T-cell (primary cell): ENCODE measurements at regions not wholly inside any gene's neighbourhood (a gene's known extent, or its start where the extent isn't known, plus 50 kb on each side); places are given as distances from the start of the nearest gene placed in this dataset.
A peak's percentile ranks its signal among the peaks of the same experiment; 100 is the strongest.

Experiments
- ATAC-seq, 4 experiments: fragments of 200-7000 bp in 3 of 4; fragments of 150-1000 bp in 1 of 4; cut with Tn5 transposase; replicated peaks in 1 of 4; 1 replicate in 3 of 4; 2 replicates in 1 of 4; pipeline ENCODE4 v1.10.0; 2021; ENCODE audit warnings: moderate library complexity in 3 of 4, mild to moderate bottlenecking in 2 of 4, moderate number of reproducible peaks in 1 of 4
- CTCF ChIA-PET, 2 donors: fragments of 300-600 bp; sonication (Branson Sonifier 250); formaldehyde crosslinking; loops; one replicate each; lab custom pipeline; 2022; ENCODE audit warnings: antibody characterized with exemption in 2 of 2; lab: Charles Lee
- POLR2A ChIA-PET, 2 donors: fragments of 300-600 bp; sonication (Branson Sonifier 250); formaldehyde crosslinking; loops; one replicate each; lab custom pipeline; 2022; ENCODE audit warnings: antibody characterized with exemption in 2 of 2; lab: Charles Lee
- DNase-seq, 35 experiments: peaks; one replicate each; pipeline versions ENCODE4 v3.0.0 to v3.0.0-alpha.2; 2013 to 2023
- H3K27ac ChIP-seq: one replicate; pipeline ENCODE4 v1.5.1; 2013; ENCODE audit warnings: low read length
- H3K27me3 ChIP-seq, 2 experiments: replicated peaks in 1 of 2; 1 replicate in 1 of 2; 2 replicates in 1 of 2; pipeline versions ENCODE4 v1.6.1 to v1.7.0; 2013; ENCODE audit warnings: low read length in 1 of 2, mixed read lengths in 1 of 2; ENCODE audit not compliant: control insufficient read depth in 2 of 2, insufficient read depth in 2 of 2; ENCODE audit errors: extremely low read depth in 1 of 2
- H3K36me3 ChIP-seq, 2 donors: 1 replicate in 1 of 2; 2 replicates in 1 of 2; pipeline versions ENCODE4 v1.6.1 to v1.7.0; 2013; ENCODE audit warnings: low read length in 1 of 2; ENCODE audit not compliant: control insufficient read depth in 2 of 2, insufficient read depth in 1 of 2; ENCODE audit errors: extremely low read depth in 1 of 2
- H3K4me1 ChIP-seq, 2 experiments: 1 replicate in 1 of 2; 2 replicates in 1 of 2; pipeline versions ENCODE4 v1.6.1 to v1.7.0; 2013; ENCODE audit warnings: low read length in 2 of 2, mixed read lengths in 1 of 2; ENCODE audit not compliant: insufficient read depth in 2 of 2, control insufficient read depth in 1 of 2; ENCODE audit errors: extremely low read depth in 1 of 2
- H3K4me3 ChIP-seq, 2 donors: 1 replicate in 1 of 2; 2 replicates in 1 of 2; pipeline versions ENCODE4 v1.5.1 to v1.7.0; 2013; ENCODE audit warnings: mild to moderate bottlenecking in 2 of 2, low read length in 1 of 2, moderate library complexity in 1 of 2; ENCODE audit not compliant: control insufficient read depth in 1 of 2; ENCODE audit errors: extremely low read depth in 1 of 2
- H3K9me3 ChIP-seq: 2 replicates; pipeline ENCODE4 v1.7.0; 2013
- H3K27ac Mint-ChIP-seq, 2 donors: one replicate each; pipeline ENCODE4 v1.8.0; 2020 to 2021; ENCODE audit warnings: mild to moderate bottlenecking in 2 of 2, mixed read lengths in 2 of 2
- H3K27me3 Mint-ChIP-seq, 2 donors: one replicate each; pipeline ENCODE4 v1.8.0; 2021 to 2022; ENCODE audit warnings: mixed read lengths in 2 of 2
- H3K36me3 Mint-ChIP-seq: one replicate; pipeline ENCODE4 v1.8.0; 2021; ENCODE audit warnings: mixed read lengths
- H3K4me1 Mint-ChIP-seq, 3 donors: one replicate each; pipeline ENCODE4 v1.8.0; 2020 to 2022; ENCODE audit warnings: mixed read lengths in 3 of 3, mild to moderate bottlenecking in 1 of 3
- H3K4me3 Mint-ChIP-seq, 3 donors: one replicate each; pipeline ENCODE4 v1.8.0; 2020 to 2022; ENCODE audit warnings: mild to moderate bottlenecking in 3 of 3, mixed read lengths in 3 of 3, moderate library complexity in 3 of 3
- H3K9me3 Mint-ChIP-seq, 3 donors: one replicate each; pipeline ENCODE4 v1.8.0; 2020 to 2022; ENCODE audit warnings: mixed read lengths in 3 of 3
- WGBS: methylation state at CpG from one replicate; pipeline ENCODE4 v1.1.5; 2013; ENCODE audit warnings: missing lambda C conversion rate; ENCODE audit not compliant: insufficient coverage; 5-methylcytosine and 5-hydroxymethylcytosine counted together

- ChIA-PET CTCF (interaction anchor here in 1 of 2 donors (1.6 kb wide), 1 partner anchor 11 kb away, joined by 7 read pairs; no protein-coding TSS in a partner anchor), POLR2A (no interaction called here)
- no peaks in the 10 kb centered on the region for H3K9me3 ChIP-seq
- peaks cover 42 to 97% of the 10 kb centered on the region in 2 experiments for H3K4me1 ChIP-seq
- no peaks in the 10 kb centered on the region for H3K36me3 ChIP-seq
- WGBS: 87% methylated on average over 8 of the region's 12 CpGs
- Mint-ChIP-seq H3K9me3 (no peaks in the 10 kb centered on the region), H3K36me3 (no peaks in the 10 kb centered on the region), H3K27ac (peak overlapping the region; percentile 86 to 93), H3K27me3 (no peaks in the 10 kb centered on the region), H3K4me1 (peaks cover 72 to 75% (median 74%) of the 10 kb centered on the region in 3 donors), H3K4me3 (peak overlapping the region in 2 of 3 donors; percentile 31 to 75)
- H3K27ac ChIP-seq: peak overlapping the region; percentile 94
- H3K27me3 ChIP-seq: no peaks in the 10 kb centered on the region
- no peak for ATAC-seq
- H3K4me3 ChIP-seq: no peak overlapping the region
- DNase-seq: no peak
These were observed 103.2 kb upstream of the RUNX3 start for GRCh38 chr1:25033030-25033827.

DNA sequence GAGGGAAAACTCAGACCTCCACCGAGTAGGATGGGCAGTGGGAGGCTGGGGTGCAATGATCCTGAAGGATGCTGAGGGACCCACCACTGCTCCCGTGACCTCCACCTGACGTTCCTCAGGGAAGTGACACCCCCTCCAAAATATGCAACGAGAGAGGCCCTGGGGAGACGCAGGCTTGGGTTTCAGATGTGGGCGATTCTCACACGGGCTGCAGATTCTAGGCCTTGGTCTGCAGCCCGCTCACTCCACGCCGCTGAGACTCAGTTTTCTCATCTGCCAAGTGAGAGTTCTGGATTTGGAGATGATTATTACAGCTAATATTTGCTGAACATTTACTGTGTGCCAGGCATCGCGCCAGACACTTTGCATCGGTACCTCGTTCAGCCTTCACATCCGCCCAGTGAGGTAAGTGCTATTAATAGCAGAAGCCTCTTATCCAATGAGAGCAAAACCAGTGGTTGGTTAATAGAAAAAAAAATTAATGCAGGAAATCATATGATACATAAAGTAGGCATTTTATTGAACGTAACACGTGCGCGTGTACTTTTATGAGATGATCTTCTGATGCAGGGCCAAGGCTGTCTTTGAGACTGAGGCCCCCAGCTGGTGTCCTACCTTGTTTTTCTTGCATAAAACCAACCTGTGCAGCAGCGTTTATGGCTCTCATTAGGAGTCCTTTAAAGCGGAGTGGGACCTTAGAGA, 102.0 kb upstream of the RUNX3 start:
- ChIA-PET POLR2A (interaction anchor here in 1 of 2 donors (0.7 kb wide), 2 partner anchors 102 to 398 kb away, joined by 3 read pairs; no protein-coding TSS in a partner anchor), CTCF (interaction anchor here in 1 of 2 donors (0.7 to 1.6 kb wide), 5 partner anchors 10 to 100 kb away, joined by 3 to 7 read pairs (median 4); no protein-coding TSS in a partner anchor)
- H3K36me3 ChIP-seq: no peaks in the 10 kb centered on the region
- peaks cover 39 to 98% of the 10 kb centered on the region in 2 experiments for H3K4me1 ChIP-seq
- Mint-ChIP-seq H3K4me1 (peaks cover 74 to 78% (median 75%) of the 10 kb centered on the region in 3 donors), H3K27me3 (no peaks in the 10 kb centered on the region), H3K27ac (peak overlapping the region; percentile 86 to 93), H3K36me3 (no peaks in the 10 kb centered on the region), H3K4me3 (peak overlapping the region; percentile 1 to 75 (median 31)), H3K9me3 (no peaks in the 10 kb centered on the region)
- ATAC-seq (peak; percentile 62 to 84 (median 66)), DNase-seq (peak in 34 of 35 experiments; percentile 43 to 90 (median 65))
- WGBS: 20% methylated on average over 10 of the region's 21 CpGs
- H3K27ac ChIP-seq: peak overlapping the region; percentile 94
- no peaks in the 10 kb centered on the region for H3K9me3 ChIP-seq
- H3K27me3 ChIP-seq: no peaks in the 10 kb centered on the region
- H3K4me3 ChIP-seq: no peak overlapping the region

DNA sequence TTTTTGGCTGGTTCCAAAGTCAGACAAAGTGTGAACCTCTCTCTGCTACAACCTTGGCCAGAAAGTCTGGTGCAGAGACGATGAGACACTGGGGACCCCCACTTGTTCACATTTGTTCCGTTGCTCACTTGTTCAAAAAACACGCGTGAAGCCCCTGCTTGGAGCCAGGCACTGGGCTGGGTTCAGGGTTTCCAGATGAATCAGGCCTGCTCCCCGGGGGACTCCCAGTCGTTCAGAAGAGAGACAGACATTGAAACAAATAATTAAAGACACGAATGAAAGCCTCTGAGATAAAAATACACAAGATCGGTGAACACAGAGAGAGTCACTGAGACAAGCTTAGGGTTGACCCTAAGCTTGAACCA, 101.5 kb upstream of the RUNX3 start:
- Mint-ChIP-seq H3K9me3 (no peaks in the 10 kb centered on the region), H3K27ac (peak overlapping the region; percentile 86 to 93), H3K4me3 (peak overlapping the region in 2 of 3 donors; percentile 3 to 75), H3K27me3 (no peaks in the 10 kb centered on the region), H3K36me3 (no peaks in the 10 kb centered on the region), H3K4me1 (peaks cover 74 to 79% (median 75%) of the 10 kb centered on the region in 3 donors)
- CTCF ChIA-PET: interaction anchor here in 1 of 2 donors (0.7 to 1.6 kb wide), 4 partner anchors 9 to 99 kb away, joined by 3 to 7 read pairs (median 6); no protein-coding TSS in a partner anchor
- no peaks in the 10 kb centered on the region for H3K36me3 ChIP-seq
- POLR2A ChIA-PET: interaction anchor here in 1 of 2 donors (0.7 kb wide), 2 partner anchors 101 to 398 kb away, joined by 3 read pairs; no protein-coding TSS in a partner anchor
- WGBS: 36% methylated on average over 8 of the region's 8 CpGs
- H3K27me3 ChIP-seq: no peaks in the 10 kb centered on the region
- ATAC-seq: peak in 3 of 4 experiments; percentile 2 to 12 (median 5)
- peaks cover 39 to 98% of the 10 kb centered on the region in 2 experiments for H3K4me1 ChIP-seq
- no peaks in the 10 kb centered on the region for H3K9me3 ChIP-seq
- peak in 2 of 35 experiments; percentile 39 to 49 for DNase-seq
- no peak overlapping the region for H3K4me3 ChIP-seq
- peak overlapping the region; percentile 94 for H3K27ac ChIP-seq

DNA sequence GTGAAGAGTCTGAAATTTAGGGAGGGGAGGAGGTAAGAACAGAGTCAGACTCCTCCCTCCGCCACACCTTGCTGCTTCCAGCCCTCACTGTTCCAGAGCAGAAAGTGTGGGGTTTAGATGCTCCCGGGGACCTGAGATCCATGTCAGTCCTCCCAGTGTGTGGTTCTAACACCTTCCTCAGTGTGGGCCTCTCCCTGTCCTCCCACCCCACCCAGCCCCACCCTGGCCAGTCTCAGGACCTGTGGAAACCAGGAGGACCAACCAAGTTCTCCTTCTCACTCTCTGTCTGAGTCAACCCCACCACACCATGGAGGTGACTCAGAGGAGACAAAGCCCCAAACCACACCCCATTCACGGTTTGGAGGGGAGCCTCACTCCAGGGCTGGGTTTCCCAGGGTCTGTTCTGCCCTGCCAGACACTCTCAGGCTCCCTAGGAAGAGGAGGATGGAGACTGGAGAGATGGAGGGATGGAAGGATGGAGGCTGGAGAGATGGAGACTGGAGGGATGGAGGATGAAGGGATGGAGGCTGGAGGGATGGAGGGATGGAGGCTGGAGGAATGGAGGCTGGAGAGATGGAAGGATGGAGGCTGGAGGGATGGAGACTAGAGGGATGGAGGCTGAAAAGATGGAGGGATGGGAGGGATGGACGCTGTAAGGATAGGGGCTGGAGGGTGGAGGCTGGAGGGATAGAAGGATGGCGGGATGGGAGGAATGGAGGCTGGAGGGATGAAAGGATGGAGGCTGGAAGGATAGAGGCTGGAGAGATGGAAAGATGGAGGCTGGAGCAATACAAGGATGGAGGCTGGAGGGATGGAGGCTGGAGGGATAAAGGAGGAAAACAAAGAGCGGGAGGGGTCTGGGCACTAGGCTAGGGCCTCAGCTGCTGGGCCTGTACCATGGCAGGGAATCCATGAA, 100.9 kb upstream of the RUNX3 start:
- Mint-ChIP-seq H3K4me1 (peaks cover 74 to 81% (median 77%) of the 10 kb centered on the region in 3 donors), H3K4me3 (peak overlapping the region in 2 of 3 donors; percentile 50 to 75), H3K9me3 (no peaks in the 10 kb centered on the region), H3K27me3 (no peaks in the 10 kb centered on the region), H3K27ac (peak overlapping the region; percentile 93 to 94), H3K36me3 (no peaks in the 10 kb centered on the region)
- DNase-seq: peak in 28 of 35 experiments; percentile 17 to 80 (median 46)
- H3K9me3 ChIP-seq: no peaks in the 10 kb centered on the region
- ChIA-PET POLR2A (no interaction called here), CTCF (interaction anchor here in 1 of 2 donors (0.7 to 1.6 kb wide), 3 partner anchors 8 to 20 kb away, joined by 3 to 7 read pairs (median 3); no protein-coding TSS in a partner anchor)
- 43% methylated on average over 4 of the region's 6 CpGs for WGBS
- H3K27me3 ChIP-seq: no peaks in the 10 kb centered on the region
- ATAC-seq: peak; percentile 32 to 83 (median 82)
- peak overlapping the region; percentile 94 for H3K27ac ChIP-seq
- H3K36me3 ChIP-seq: no peaks in the 10 kb centered on the region
- H3K4me3 ChIP-seq: no peak overlapping the region
- H3K4me1 ChIP-seq: peaks cover 40 to 98% of the 10 kb centered on the region in 2 experiments

GRCh38 chr1:25030012-25030411, 99.9 kb upstream of the RUNX3 start:
- no peaks in the 10 kb centered on the region for H3K9me3 ChIP-seq
- no peak for DNase-seq
- Mint-ChIP-seq H3K4me3 (peak overlapping the region in 1 of 3 donors; percentile 75), H3K9me3 (no peaks in the 10 kb centered on the region), H3K4me1 (peaks cover 80 to 89% (median 86%) of the 10 kb centered on the region in 3 donors), H3K27ac (peak overlapping the region; percentile 91 to 93), H3K36me3 (no peaks in the 10 kb centered on the region), H3K27me3 (no peaks in the 10 kb centered on the region)
- H3K27me3 ChIP-seq: no peaks in the 10 kb centered on the region
- POLR2A ChIA-PET: no interaction called here
- CTCF ChIA-PET: interaction anchor here (0.7 to 1.2 kb wide), 3 partner anchors 8 to 1205 kb away, joined by 3 to 5 read pairs (median 4); no protein-coding TSS in a partner anchor
- no peak overlapping the region for H3K4me3 ChIP-seq
- H3K4me1 ChIP-seq: peaks cover 40 to 100% of the 10 kb centered on the region in 2 experiments
- H3K36me3 ChIP-seq: no peaks in the 10 kb centered on the region
- no CpG with 5 or more reads among the region's 2 CpGs for WGBS
- no peak for ATAC-seq
- peak overlapping the region; percentile 94 for H3K27ac ChIP-seq
